ENCODE measurements at regions not wholly inside any gene's neighbourhood (a gene's known extent, or its start where the extent isn't known, plus 50 kb on each side); places are given as distances from the start of the nearest gene placed in this dataset.

DNA sequence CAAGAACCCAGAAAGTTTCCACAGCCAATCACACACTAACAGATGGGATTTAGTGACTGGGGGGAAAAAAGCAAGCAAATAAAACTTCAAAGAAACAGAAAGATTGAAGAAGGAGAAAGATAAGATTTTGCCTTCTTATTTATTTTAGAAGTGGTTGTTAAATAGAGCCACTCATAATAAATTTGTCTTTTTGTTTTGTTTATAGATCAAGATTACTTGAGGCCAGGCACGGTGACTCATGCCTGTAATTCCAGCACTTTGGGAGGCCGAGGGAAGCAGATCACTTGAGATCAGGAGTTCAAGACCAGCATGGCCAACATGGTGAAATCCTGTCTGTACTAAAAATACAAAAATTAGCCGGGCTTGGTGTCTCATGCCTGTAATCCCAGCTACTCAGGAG lies 94.9 kb upstream of the RANBP3L start:
- Histone ChIP-seq H3K4me3 (ENCODE audit: low read length) (no peak overlapping the region), H2BK15ac (replicated peaks; ENCODE audit: low read depth) (no peak overlapping the region), H3K23ac (ENCODE audit: low read length) (no peak overlapping the region), H4K8ac (ENCODE audit: low read depth, low read length) (no peak overlapping the region), H3K9ac (ENCODE audit: low read length) (no peak overlapping the region), H3K18ac (ENCODE audit: low read length) (no peak overlapping the region), H3K4ac (ENCODE audit: low read depth, low read length) (no peak overlapping the region), H4K5ac (ENCODE audit: low read length) (no peak overlapping the region), H3K4me1 (ENCODE audit: control insufficient read depth, low read depth, low read length) (no peaks in the 10 kb centered on the region), H3K79me2 (ENCODE audit: control insufficient read depth, insufficient read depth, low read length) (no peaks in the 10 kb centered on the region), H2AK5ac (ENCODE audit: low read length) (no peak overlapping the region), H3K27ac (ENCODE audit: low read depth, low read length) (no peak overlapping the region), H3K79me1 (ENCODE audit: low read length) (no peaks in the 10 kb centered on the region), H3K56ac (ENCODE audit: low read length) (no peak overlapping the region), H3K36me3 (ENCODE audit: control insufficient read depth, insufficient read depth, low read length) (no peaks in the 10 kb centered on the region), H3K27me3 (ENCODE audit: insufficient read depth, low read length, poor library complexity) (no peaks in the 10 kb centered on the region), H3K4me2 (ENCODE audit: low read length) (no peak overlapping the region), H2BK120ac (ENCODE audit: low read depth, low read length) (no peak overlapping the region), H2BK5ac (ENCODE audit: low read length) (no peak overlapping the region)
- no peak for DNase-seq
- WGBS (ENCODE audit: extremely low coverage, insufficient coverage, low lambda C conversion rate), result no CpG with 5 or more reads among the region's 3 CpGs

DNA sequence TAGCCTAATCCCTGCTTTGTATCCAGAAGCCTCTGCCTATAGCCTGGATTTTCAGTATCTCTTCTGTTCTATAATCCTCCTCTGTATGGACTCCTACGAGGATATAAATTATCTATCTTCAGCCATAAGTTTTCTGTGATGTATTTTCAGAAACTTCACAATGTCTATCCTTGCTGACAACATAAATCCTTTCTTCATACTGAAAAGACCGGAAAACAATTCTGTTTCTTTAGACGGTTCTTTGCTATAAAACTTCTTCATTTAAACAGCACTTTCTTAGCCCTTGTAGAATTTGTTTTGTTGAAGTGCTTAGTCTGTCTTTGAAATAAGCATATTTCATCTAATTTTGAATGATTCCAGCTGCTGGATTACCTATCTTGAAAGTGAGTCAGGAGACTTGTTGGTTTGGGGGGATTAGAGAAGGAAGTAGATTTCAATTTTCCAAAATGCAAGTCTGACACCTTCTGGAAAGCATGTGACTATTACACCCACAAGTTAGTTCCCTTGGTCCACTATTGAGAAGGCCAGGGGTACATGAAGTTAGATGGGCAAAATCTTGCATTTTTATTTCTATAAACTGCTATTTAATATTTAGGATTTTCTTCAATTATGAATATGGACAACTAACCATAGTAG lies 96.3 kb upstream of the RANBP3L start:
- no peak overlapping the region for H2AK5ac ChIP-seq (ENCODE audit: low read length)
- H3K79me1 ChIP-seq (ENCODE audit: low read length), result no peaks in the 10 kb centered on the region
- H3K4ac ChIP-seq (ENCODE audit: low read depth, low read length), result no peak overlapping the region
- H3K27me3 ChIP-seq (ENCODE audit: insufficient read depth, low read length, poor library complexity), result no peaks in the 10 kb centered on the region
- H2BK120ac ChIP-seq (ENCODE audit: low read depth, low read length), result no peak overlapping the region
- WGBS (ENCODE audit: extremely low coverage, insufficient coverage, low lambda C conversion rate), result no CpG with 5 or more reads among the region's 3 CpGs
- H3K9ac ChIP-seq (ENCODE audit: low read length), result no peak overlapping the region
- H3K4me1 ChIP-seq (ENCODE audit: control insufficient read depth, low read depth, low read length), result no peaks in the 10 kb centered on the region
- no peak overlapping the region for H3K56ac ChIP-seq (ENCODE audit: low read length)
- H3K27ac ChIP-seq (ENCODE audit: low read depth, low read length), result no peak overlapping the region
- H3K79me2 ChIP-seq (ENCODE audit: control insufficient read depth, insufficient read depth, low read length), result no peaks in the 10 kb centered on the region
- H2BK5ac ChIP-seq (ENCODE audit: low read length), result no peak overlapping the region
- peak; percentile 72 for DNase-seq
- H2BK15ac ChIP-seq (replicated peaks; ENCODE audit: low read depth), result no peak overlapping the region
- no peak overlapping the region for H4K8ac ChIP-seq (ENCODE audit: low read depth, low read length)
- H3K4me2 ChIP-seq (ENCODE audit: low read length), result no peak overlapping the region
- no peaks in the 10 kb centered on the region for H3K36me3 ChIP-seq (ENCODE audit: control insufficient read depth, insufficient read depth, low read length)
- H3K18ac ChIP-seq (ENCODE audit: low read length), result no peak overlapping the region
- H4K5ac ChIP-seq (ENCODE audit: low read length), result no peak overlapping the region
- H3K4me3 ChIP-seq (ENCODE audit: low read length), result no peak overlapping the region
- no peak overlapping the region for H3K23ac ChIP-seq (ENCODE audit: low read length)

DNA sequence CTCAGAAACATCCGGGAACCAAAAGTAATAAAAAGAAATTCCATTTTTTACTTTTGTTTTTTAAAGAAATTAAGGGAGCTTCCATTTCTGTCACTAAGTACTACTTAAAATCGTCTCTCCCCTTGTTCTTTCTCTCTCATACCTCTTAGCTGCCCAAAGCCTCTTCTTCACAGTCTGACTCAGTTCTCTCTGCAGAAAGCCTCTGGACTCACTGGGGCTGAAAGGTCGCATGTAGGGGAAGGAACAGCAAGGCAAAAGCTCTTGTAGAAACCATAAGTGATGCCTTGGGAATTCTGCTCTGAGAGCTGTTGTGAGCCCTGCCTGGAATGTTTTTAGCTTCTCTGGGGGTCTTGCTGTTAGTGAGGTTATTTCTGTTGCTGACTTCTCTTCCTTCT lies 100.8 kb upstream of the RANBP3L start:
- no peak overlapping the region for H4K5ac ChIP-seq (ENCODE audit: low read length)
- H3K18ac ChIP-seq (ENCODE audit: low read length), result no peak overlapping the region
- no peak overlapping the region for H2BK15ac ChIP-seq (replicated peaks; ENCODE audit: low read depth)
- no peak for DNase-seq
- no peak overlapping the region for H3K27ac ChIP-seq (ENCODE audit: low read depth, low read length)
- H3K79me1 ChIP-seq (ENCODE audit: low read length), result no peaks in the 10 kb centered on the region
- no peaks in the 10 kb centered on the region for H3K79me2 ChIP-seq (ENCODE audit: control insufficient read depth, insufficient read depth, low read length)
- H3K36me3 ChIP-seq (ENCODE audit: control insufficient read depth, insufficient read depth, low read length), result no peaks in the 10 kb centered on the region
- H3K9ac ChIP-seq (ENCODE audit: low read length), result no peak overlapping the region
- no peak overlapping the region for H3K4ac ChIP-seq (ENCODE audit: low read depth, low read length)
- no peak overlapping the region for H3K4me3 ChIP-seq (ENCODE audit: low read length)
- H3K4me1 ChIP-seq (ENCODE audit: control insufficient read depth, low read depth, low read length), result no peaks in the 10 kb centered on the region
- no peaks in the 10 kb centered on the region for H3K27me3 ChIP-seq (ENCODE audit: insufficient read depth, low read length, poor library complexity)
- H3K56ac ChIP-seq (ENCODE audit: low read length), result no peak overlapping the region
- no CpG with 5 or more reads among the region's 3 CpGs for WGBS (ENCODE audit: extremely low coverage, insufficient coverage, low lambda C conversion rate)
- no peak overlapping the region for H2BK5ac ChIP-seq (ENCODE audit: low read length)
- no peak overlapping the region for H2AK5ac ChIP-seq (ENCODE audit: low read length)
- no peak overlapping the region for H4K8ac ChIP-seq (ENCODE audit: low read depth, low read length)
- H3K23ac ChIP-seq (ENCODE audit: low read length), result no peak overlapping the region
- no peak overlapping the region for H2BK120ac ChIP-seq (ENCODE audit: low read depth, low read length)
- no peak overlapping the region for H3K4me2 ChIP-seq (ENCODE audit: low read length)

DNA sequence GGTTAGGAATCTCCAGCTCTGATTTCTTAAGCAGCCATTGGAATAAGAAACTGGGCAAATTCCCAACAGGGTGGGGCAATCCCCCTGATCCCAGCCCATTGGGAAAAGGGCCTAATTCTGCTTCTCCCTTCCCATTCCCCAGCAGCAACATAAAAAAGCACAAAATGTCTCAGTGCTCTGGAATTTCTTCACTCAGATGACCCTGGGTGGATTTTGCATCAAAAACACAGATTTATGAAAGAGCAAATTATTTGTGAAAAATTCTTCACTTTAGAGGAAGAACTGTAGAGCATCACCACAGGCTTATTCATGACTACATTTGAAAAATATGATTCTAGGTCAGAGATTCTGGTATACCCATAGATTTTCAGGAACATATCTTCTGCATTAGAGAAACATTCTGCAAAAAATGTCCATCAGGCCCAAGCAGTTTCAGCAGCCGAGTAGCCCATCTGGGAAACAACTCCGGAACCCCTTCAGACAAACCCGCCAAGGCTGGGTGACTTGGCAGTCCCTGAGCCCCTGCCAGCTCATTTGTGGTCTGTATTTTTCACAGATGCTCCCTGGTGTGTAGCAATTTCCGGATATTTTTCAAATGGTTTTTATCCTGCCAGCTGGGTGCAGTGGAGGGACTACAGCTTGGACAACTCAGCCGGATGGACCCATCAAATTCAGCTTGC lies 102.1 kb upstream of the RANBP3L start:
- no peak for DNase-seq
- no peaks in the 10 kb centered on the region for H3K79me2 ChIP-seq (ENCODE audit: control insufficient read depth, insufficient read depth, low read length)
- no peak overlapping the region for H3K4ac ChIP-seq (ENCODE audit: low read depth, low read length)
- no peak overlapping the region for H3K18ac ChIP-seq (ENCODE audit: low read length)
- no peak overlapping the region for H2BK5ac ChIP-seq (ENCODE audit: low read length)
- H3K9ac ChIP-seq (ENCODE audit: low read length), result no peak overlapping the region
- H3K23ac ChIP-seq (ENCODE audit: low read length), result no peak overlapping the region
- no peak overlapping the region for H3K4me2 ChIP-seq (ENCODE audit: low read length)
- H2BK15ac ChIP-seq (replicated peaks; ENCODE audit: low read depth), result no peak overlapping the region
- H4K8ac ChIP-seq (ENCODE audit: low read depth, low read length), result no peak overlapping the region
- no peaks in the 10 kb centered on the region for H3K27me3 ChIP-seq (ENCODE audit: insufficient read depth, low read length, poor library complexity)
- no peak overlapping the region for H3K4me3 ChIP-seq (ENCODE audit: low read length)
- H3K27ac ChIP-seq (ENCODE audit: low read depth, low read length), result no peak overlapping the region
- H3K36me3 ChIP-seq (ENCODE audit: control insufficient read depth, insufficient read depth, low read length), result no peaks in the 10 kb centered on the region
- H3K4me1 ChIP-seq (ENCODE audit: control insufficient read depth, low read depth, low read length), result no peaks in the 10 kb centered on the region
- no peak overlapping the region for H4K5ac ChIP-seq (ENCODE audit: low read length)
- H3K56ac ChIP-seq (ENCODE audit: low read length), result no peak overlapping the region
- no CpG with 5 or more reads among the region's 5 CpGs for WGBS (ENCODE audit: extremely low coverage, insufficient coverage, low lambda C conversion rate)
- no peak overlapping the region for H2AK5ac ChIP-seq (ENCODE audit: low read length)
- H2BK120ac ChIP-seq (ENCODE audit: low read depth, low read length), result no peak overlapping the region
- no peaks in the 10 kb centered on the region for H3K79me1 ChIP-seq (ENCODE audit: low read length)

DNA sequence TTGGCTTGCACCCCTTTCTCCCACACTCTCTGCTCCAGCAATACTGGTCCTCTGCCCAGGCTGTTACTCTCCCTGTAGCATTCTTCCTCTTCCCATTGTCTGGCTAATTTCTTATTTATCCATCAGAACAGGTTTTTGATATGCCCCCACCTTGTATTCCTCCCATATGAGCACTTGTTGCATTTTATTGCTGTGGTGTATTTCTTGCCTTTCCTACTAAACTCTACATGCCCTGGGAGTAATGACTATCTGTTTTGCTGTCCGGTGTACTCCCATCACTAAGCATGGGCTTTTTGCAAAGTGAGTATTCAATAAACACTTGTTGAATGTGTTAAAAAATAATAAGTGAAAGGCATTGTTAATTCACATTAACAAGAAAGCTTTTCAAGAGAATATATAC lies 104.3 kb upstream of the RANBP3L start:
- Histone ChIP-seq H3K79me2 (ENCODE audit: control insufficient read depth, insufficient read depth, low read length) (no peaks in the 10 kb centered on the region), H3K4ac (ENCODE audit: low read depth, low read length) (no peak overlapping the region), H3K27me3 (ENCODE audit: insufficient read depth, low read length, poor library complexity) (no peaks in the 10 kb centered on the region), H2BK5ac (ENCODE audit: low read length) (no peak overlapping the region), H4K5ac (ENCODE audit: low read length) (no peak overlapping the region), H2BK15ac (replicated peaks; ENCODE audit: low read depth) (no peak overlapping the region), H3K18ac (ENCODE audit: low read length) (no peak overlapping the region), H3K56ac (ENCODE audit: low read length) (no peak overlapping the region), H3K79me1 (ENCODE audit: low read length) (no peaks in the 10 kb centered on the region), H3K9ac (ENCODE audit: low read length) (no peak overlapping the region), H3K4me2 (ENCODE audit: low read length) (no peak overlapping the region), H3K4me3 (ENCODE audit: low read length) (no peak overlapping the region), H3K36me3 (ENCODE audit: control insufficient read depth, insufficient read depth, low read length) (no peaks in the 10 kb centered on the region), H3K4me1 (ENCODE audit: control insufficient read depth, low read depth, low read length) (no peaks in the 10 kb centered on the region), H3K23ac (ENCODE audit: low read length) (no peak overlapping the region), H4K8ac (ENCODE audit: low read depth, low read length) (no peak overlapping the region), H3K27ac (ENCODE audit: low read depth, low read length) (no peak overlapping the region), H2AK5ac (ENCODE audit: low read length) (no peak overlapping the region), H2BK120ac (ENCODE audit: low read depth, low read length) (no peak overlapping the region)
- no CpG with 5 or more reads among the region's 1 CpG for WGBS (ENCODE audit: extremely low coverage, insufficient coverage, low lambda C conversion rate)
- no peak for DNase-seq

DNA sequence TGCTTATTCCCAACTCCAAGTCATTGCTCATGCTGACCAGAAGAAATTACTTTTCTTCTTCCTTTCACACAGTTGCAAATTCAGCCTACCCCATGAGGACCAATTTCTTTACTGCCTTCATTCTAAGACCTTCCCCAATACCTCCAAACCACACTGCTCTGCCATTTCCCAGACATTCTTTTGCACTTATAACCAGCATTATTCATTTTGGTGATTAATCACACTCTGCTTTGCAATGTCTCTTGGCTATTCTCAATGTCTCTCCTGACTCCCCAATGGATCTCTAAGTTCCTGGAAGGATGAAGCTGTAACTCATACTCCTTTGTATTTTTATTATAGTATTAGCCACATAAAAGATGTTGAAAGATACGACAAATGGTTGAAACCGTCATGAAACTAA lies 105.7 kb upstream of the RANBP3L start:
- H3K9ac ChIP-seq (ENCODE audit: low read length), result no peak overlapping the region

More for the DNA sequence above, 105.7 kb upstream of the RANBP3L start:
- H3K18ac ChIP-seq (ENCODE audit: low read length), result no peak overlapping the region
- no peak for DNase-seq
- no peaks in the 10 kb centered on the region for H3K4me1 ChIP-seq (ENCODE audit: control insufficient read depth, low read depth, low read length)
- no peak overlapping the region for H2BK15ac ChIP-seq (replicated peaks; ENCODE audit: low read depth)
- no peak overlapping the region for H3K4ac ChIP-seq (ENCODE audit: low read depth, low read length)
- no CpG with 5 or more reads among the region's 2 CpGs for WGBS (ENCODE audit: extremely low coverage, insufficient coverage, low lambda C conversion rate)
- no peak overlapping the region for H3K23ac ChIP-seq (ENCODE audit: low read length)
- H4K8ac ChIP-seq (ENCODE audit: low read depth, low read length), result no peak overlapping the region
- no peak overlapping the region for H2AK5ac ChIP-seq (ENCODE audit: low read length)
- H2BK5ac ChIP-seq (ENCODE audit: low read length), result no peak overlapping the region
- H3K36me3 ChIP-seq (ENCODE audit: control insufficient read depth, insufficient read depth, low read length), result no peaks in the 10 kb centered on the region
- no peak overlapping the region for H4K5ac ChIP-seq (ENCODE audit: low read length)
- no peak overlapping the region for H2BK120ac ChIP-seq (ENCODE audit: low read depth, low read length)
- H3K4me2 ChIP-seq (ENCODE audit: low read length), result no peak overlapping the region
- H3K79me1 ChIP-seq (ENCODE audit: low read length), result no peaks in the 10 kb centered on the region
- no peaks in the 10 kb centered on the region for H3K27me3 ChIP-seq (ENCODE audit: insufficient read depth, low read length, poor library complexity)
- no peaks in the 10 kb centered on the region for H3K79me2 ChIP-seq (ENCODE audit: control insufficient read depth, insufficient read depth, low read length)
- H3K4me3 ChIP-seq (ENCODE audit: low read length), result no peak overlapping the region
- H3K56ac ChIP-seq (ENCODE audit: low read length), result no peak overlapping the region
- H3K27ac ChIP-seq (ENCODE audit: low read depth, low read length), result no peak overlapping the region

All from mesendoderm (in vitro differentiated cells).